ENCODE measurements at regions not wholly inside any gene's neighbourhood (a gene's known extent, or its start where the extent isn't known, plus 50 kb on each side); places are given as distances from the start of the nearest gene placed in this dataset.

- FAIRE-seq (no peak), DNase-seq (ENCODE audit: extremely low spot score, insufficient read length, low read depth) (no peak)
Observed at GRCh38 chr2:239466755-239467271, 66.0 kb upstream of the HDAC4 start.

- FAIRE-seq (no peak), DNase-seq (ENCODE audit: extremely low spot score, insufficient read length, low read depth) (no peak)
Observed at GRCh38 chr2:239466061-239466754, 65.4 kb upstream of the HDAC4 start.

GRCh38 chr2:239465017-239466001 is 64.5 kb upstream of the HDAC4 start:
- DNase-seq (ENCODE audit: extremely low spot score, insufficient read length, low read depth): no peak
- FAIRE-seq: no peak

- DNase-seq (ENCODE audit: extremely low spot score, insufficient read length, low read depth) (no peak), FAIRE-seq (no peak)
Observed at GRCh38 chr2:239464166-239465016, 63.6 kb upstream of the HDAC4 start.

- FAIRE-seq (no peak), DNase-seq (ENCODE audit: extremely low spot score, insufficient read length, low read depth) (no peak)
Observed at GRCh38 chr2:239463541-239464165, 62.8 kb upstream of the HDAC4 start.

- no peak for DNase-seq (ENCODE audit: extremely low spot score, insufficient read length, low read depth)
Observed at GRCh38 chr2:239462671-239463506, 62.1 kb upstream of the HDAC4 start.

GRCh38 chr2:239462191-239462515 is 61.3 kb upstream of the HDAC4 start:
- DNase-seq (ENCODE audit: extremely low spot score, insufficient read length, low read depth) (no peak), FAIRE-seq (no peak)

More at GRCh38 chr2:239462671-239463506, 62.1 kb upstream of the HDAC4 start:
- FAIRE-seq: no peak

GRCh38 chr2:239461291-239462190 is 60.7 kb upstream of the HDAC4 start:
- DNase-seq (ENCODE audit: extremely low spot score, insufficient read length, low read depth): no peak
- no peak for FAIRE-seq

- FAIRE-seq: no peak
Observed at GRCh38 chr2:239460780-239461179, 60.0 kb upstream of the HDAC4 start.

GRCh38 chr2:239459606-239460005 is 58.8 kb upstream of the HDAC4 start:
- DNase-seq (ENCODE audit: extremely low spot score, insufficient read length, low read depth) (no peak), FAIRE-seq (no peak)

More at GRCh38 chr2:239460780-239461179, 60.0 kb upstream of the HDAC4 start:
- no peak for DNase-seq (ENCODE audit: extremely low spot score, insufficient read length, low read depth)

- DNase-seq (ENCODE audit: extremely low spot score, insufficient read length, low read depth) (no peak), FAIRE-seq (no peak)
Observed at GRCh38 chr2:239459056-239459455, 58.2 kb upstream of the HDAC4 start.

GRCh38 chr2:239457586-239458445 is 57.0 kb upstream of the HDAC4 start:
- DNase-seq (ENCODE audit: extremely low spot score, insufficient read length, low read depth) (no peak), FAIRE-seq (no peak)

GRCh38 chr2:239456940-239457339 is 56.1 kb upstream of the HDAC4 start:
- DNase-seq (ENCODE audit: extremely low spot score, insufficient read length, low read depth): no peak
- no peak for FAIRE-seq

- FAIRE-seq: no peak
- DNase-seq (ENCODE audit: extremely low spot score, insufficient read length, low read depth): no peak
Observed at GRCh38 chr2:239455436-239456203, 54.8 kb upstream of the HDAC4 start.

GRCh38 chr2:239454507-239454906 is 53.7 kb upstream of the HDAC4 start:
- DNase-seq (ENCODE audit: extremely low spot score, insufficient read length, low read depth) (no peak), FAIRE-seq (no peak)
